GM21723 (cell line): ENCODE measurements at regions not wholly inside any gene's neighbourhood (a gene's known extent, or its start where the extent isn't known, plus 50 kb on each side); places are given as distances from the start of the nearest gene placed in this dataset.

Experiments used
- ATAC-seq: cut with Tn5 transposase; IDR thresholded peaks from one replicate; pipeline ENCODE4 v1.9.1; 2021; ENCODE audit warnings: mild to moderate bottlenecking, moderate library complexity; ENCODE audit not compliant: unreplicated experiment

- ATAC-seq, result no peak
Observed at GRCh38 chr6:140138311-140139010, 764.0 kb upstream of the CITED2 start.

GRCh38 chr6:140134224-140134623 lies 759.8 kb upstream of the CITED2 start:
- ATAC-seq, result no peak

GRCh38 chr6:140130074-140130473 lies 755.6 kb upstream of the CITED2 start:
- ATAC-seq, result no peak

- ATAC-seq, result no peak
Observed at GRCh38 chr6:140124498-140124897, 750.0 kb upstream of the CITED2 start.

- ATAC-seq, result no peak
Observed at GRCh38 chr6:140108167-140108566, 733.7 kb upstream of the CITED2 start.

GRCh38 chr6:140107216-140107615 lies 732.8 kb upstream of the CITED2 start:
- ATAC-seq, result no peak

- no peak for ATAC-seq
Observed at GRCh38 chr6:140105857-140106256, 731.4 kb upstream of the CITED2 start.

GRCh38 chr6:140105241-140105640 lies 730.8 kb upstream of the CITED2 start:
- no peak for ATAC-seq

- ATAC-seq, result no peak
Observed at GRCh38 chr6:140101818-140102217, 727.4 kb upstream of the CITED2 start.

GRCh38 chr6:140101367-140101766 lies 726.9 kb upstream of the CITED2 start:
- no peak for ATAC-seq

- no peak for ATAC-seq
Observed at GRCh38 chr6:140095532-140095931, 721.1 kb upstream of the CITED2 start.

GRCh38 chr6:140091895-140092294 lies 717.4 kb upstream of the CITED2 start:
- no peak for ATAC-seq

GRCh38 chr6:140090871-140091270 lies 716.4 kb upstream of the CITED2 start:
- no peak for ATAC-seq

- no peak for ATAC-seq
Observed at GRCh38 chr6:140083375-140083774, 708.9 kb upstream of the CITED2 start.

- no peak for ATAC-seq
Observed at GRCh38 chr6:140082867-140083297, 708.4 kb upstream of the CITED2 start.

GRCh38 chr6:140079328-140079727 lies 704.9 kb upstream of the CITED2 start:
- ATAC-seq, result no peak

GRCh38 chr6:140078561-140079125 lies 704.2 kb upstream of the CITED2 start:
- no peak for ATAC-seq

GRCh38 chr6:140077827-140078560 lies 703.5 kb upstream of the CITED2 start:
- no peak for ATAC-seq

GRCh38 chr6:140076105-140076504 lies 701.7 kb upstream of the CITED2 start:
- no peak for ATAC-seq

- no peak for ATAC-seq
Observed at GRCh38 chr6:140073456-140073855, 699.0 kb upstream of the CITED2 start.

GRCh38 chr6:140071601-140072062 lies 697.2 kb upstream of the CITED2 start:
- no peak for ATAC-seq
